Pancreas (tissue), 10 donors: ENCODE measurements at regions not wholly inside any gene's neighbourhood (a gene's known extent, or its start where the extent isn't known, plus 50 kb on each side); places are given as distances from the start of the nearest gene placed in this dataset.
A peak's percentile ranks its signal among the peaks of the same experiment; 100 is the strongest.

Source experiments
- ATAC-seq, 4 donors: fragments of 200-7000 bp; cut with Tn5 transposase; one replicate each; pipeline versions ENCODE4 v1.8.0 to v1.9.1; 2020; ENCODE audit warnings: mild to moderate bottlenecking in 4 of 4, moderate library complexity in 4 of 4
- DNase-seq, 6 donors: peaks; one replicate each; pipeline ENCODE4 v3.0.0-alpha.2; 2020
- FAIRE-seq: peaks from 2 replicates; lab custom pipeline; 2012; peaks lifted over from hg19 to GRCh38; lab: Jason Lieb, UNC
- H3K27ac ChIP-seq, 4 donors: fragments of 200-600 bp; sonication (generic); 1 replicate in 3 of 4; 2 replicates in 1 of 4; pipeline versions ENCODE4 v1.5.0 to v1.8.0; 2020
- H3K27me3 ChIP-seq, 4 donors: fragments of 200-600 bp; one replicate each; pipeline ENCODE4 v1.8.0; 2021
- H3K36me3 ChIP-seq, 3 donors: fragments of 200-600 bp; sonication (generic) in 1 of 3; one replicate each; pipeline versions ENCODE4 v1.5.0 to v1.8.0; 2020 to 2021
- H3K4me1 ChIP-seq, 3 donors: fragments of 200-600 bp; one replicate each; pipeline ENCODE4 v1.8.0; 2021
- H3K4me3 ChIP-seq, 4 donors: fragments of 200-600 bp; sonication (generic) in 2 of 4; one replicate each; pipeline versions ENCODE4 v1.5.0 to v1.8.0; 2020 to 2021
- H3K9me3 ChIP-seq, 4 donors: fragments of 200-600 bp; one replicate each; pipeline ENCODE4 v1.8.0; 2021
- WGBS, 2 donors: extraction: QIAGEN DNeasy Blood & Tissue Kit; methylation state at CpG; one replicate each; pipeline ENCODE4 v1.1.7; 2013; 5-methylcytosine and 5-hydroxymethylcytosine counted together
- intact Hi-C, 3 donors: fragments of 100-400 bp; cut with DNase I; formaldehyde crosslinking; loops; one replicate each; pipeline versions ENCODE4 v1.11.1 to v1.14.2; 2022
- TF ChIP-seq, protein P1 (sequence below), 4 donors: fragments of 200-600 bp; sonication (generic) in 3 of 4; IDR thresholded peaks; one replicate each; pipeline versions ENCODE4 v1.5.0 to v1.8.0; 2021; ENCODE audit warnings: antibody characterized with exemption in 4 of 4
- donor health status: healthy with polysubstance abuse.
- donor health status: DM: no; HTN: no; CAD: no; lungs with moderate emphysema.
- donor health status: DM: no; HTN: no; CAD: no.
- donor health status: control.
- donor health status: control.
- donor health status: Bipolar disorder and iron deficiency.
- donor health status: DM: yes; HTN: yes; CAD: no.
- donor health status: DM: no; HTN: no; CAD: no.
- donor health status: DM: no; HTN: no; CAD: no.
- donor health status: DM: yes; HTN: yes; CAD: no.

DNA sequence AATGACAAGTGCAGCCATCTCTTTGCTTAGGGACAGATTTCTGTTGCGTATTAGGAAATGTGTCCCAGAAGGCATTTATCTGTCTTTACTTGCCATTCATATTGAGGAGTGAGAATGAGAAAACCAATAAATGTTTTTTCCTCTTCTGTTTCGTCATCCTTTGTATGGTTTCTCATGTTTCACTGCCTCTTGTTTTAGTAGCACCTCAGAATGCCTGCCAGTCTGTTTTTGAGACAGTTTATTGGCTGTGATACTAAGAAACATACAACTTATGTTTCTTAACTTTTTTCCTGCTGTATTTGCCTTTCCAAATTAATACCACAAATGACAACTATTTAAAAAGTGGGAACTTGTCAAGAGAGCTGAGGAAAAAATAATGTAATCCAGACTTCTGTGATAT, 390.2 kb upstream of the GOLIM4 start:
- Histone ChIP-seq H3K27ac (no peak overlapping the region), H3K36me3 (no peaks in the 10 kb centered on the region), H3K9me3 (no peaks in the 10 kb centered on the region), H3K27me3 (no peaks in the 10 kb centered on the region), H3K4me1 (no peaks in the 10 kb centered on the region), H3K4me3 (no peak overlapping the region)
- ATAC-seq (no peak), DNase-seq (no peak), FAIRE-seq (no peak)
- TF ChIP-seq, protein P1, sequence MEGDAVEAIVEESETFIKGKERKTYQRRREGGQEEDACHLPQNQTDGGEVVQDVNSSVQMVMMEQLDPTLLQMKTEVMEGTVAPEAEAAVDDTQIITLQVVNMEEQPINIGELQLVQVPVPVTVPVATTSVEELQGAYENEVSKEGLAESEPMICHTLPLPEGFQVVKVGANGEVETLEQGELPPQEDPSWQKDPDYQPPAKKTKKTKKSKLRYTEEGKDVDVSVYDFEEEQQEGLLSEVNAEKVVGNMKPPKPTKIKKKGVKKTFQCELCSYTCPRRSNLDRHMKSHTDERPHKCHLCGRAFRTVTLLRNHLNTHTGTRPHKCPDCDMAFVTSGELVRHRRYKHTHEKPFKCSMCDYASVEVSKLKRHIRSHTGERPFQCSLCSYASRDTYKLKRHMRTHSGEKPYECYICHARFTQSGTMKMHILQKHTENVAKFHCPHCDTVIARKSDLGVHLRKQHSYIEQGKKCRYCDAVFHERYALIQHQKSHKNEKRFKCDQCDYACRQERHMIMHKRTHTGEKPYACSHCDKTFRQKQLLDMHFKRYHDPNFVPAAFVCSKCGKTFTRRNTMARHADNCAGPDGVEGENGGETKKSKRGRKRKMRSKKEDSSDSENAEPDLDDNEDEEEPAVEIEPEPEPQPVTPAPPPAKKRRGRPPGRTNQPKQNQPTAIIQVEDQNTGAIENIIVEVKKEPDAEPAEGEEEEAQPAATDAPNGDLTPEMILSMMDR (IDR thresholded peaks at IDR 0.05), result no peak
- intact Hi-C loops, result no loop called here
- WGBS, 2 donors, result 65 to 82% methylated on average over 2 of the region's 2 CpGs

DNA sequence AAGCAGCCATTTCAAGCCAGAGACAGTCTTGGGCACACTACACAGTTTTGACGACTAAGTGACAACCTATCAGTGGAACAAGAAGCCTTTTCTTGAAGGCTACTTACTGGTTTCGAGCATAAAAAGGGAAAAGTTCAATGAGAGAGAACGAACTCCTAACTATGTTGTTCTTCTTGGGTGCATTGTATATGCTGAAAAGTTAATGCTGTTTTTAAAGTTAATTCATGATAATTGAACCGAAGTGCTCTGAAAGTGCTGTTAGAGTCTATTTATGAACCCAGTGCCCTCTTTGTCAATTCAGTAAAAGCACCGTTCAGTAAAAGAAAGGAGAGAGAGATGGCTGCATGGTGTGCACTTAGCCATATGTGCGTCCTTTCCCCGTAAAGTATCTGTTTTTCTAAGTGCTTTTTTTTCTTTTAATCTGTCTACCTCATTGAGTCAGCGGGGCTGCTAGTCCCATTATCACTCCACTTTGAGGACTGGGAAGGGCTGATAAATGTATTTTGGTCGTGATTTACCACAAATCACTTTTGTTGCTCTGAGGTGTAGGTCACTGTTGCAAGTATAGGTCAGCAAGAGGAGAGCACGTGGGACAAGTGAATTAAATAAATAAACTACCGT, 380.7 kb upstream of the GOLIM4 start:
- FAIRE-seq (no peak), ATAC-seq (peak in 1 of 4 donors; percentile 35), DNase-seq (no peak)
- H3K36me3 ChIP-seq, result no peaks in the 10 kb centered on the region
- TF ChIP-seq, protein P1 (IDR thresholded peaks at IDR 0.05), result no peak
- no peaks in the 10 kb centered on the region for H3K27me3 ChIP-seq
- H3K27ac ChIP-seq, result no peak overlapping the region
- H3K9me3 ChIP-seq, result no peaks in the 10 kb centered on the region
- WGBS, 2 donors, result 59 to 65% methylated on average over 11 of the region's 11 CpGs
- no peaks in the 10 kb centered on the region for H3K4me1 ChIP-seq
- no peak overlapping the region for H3K4me3 ChIP-seq
- intact Hi-C loops, result no loop called here

DNA sequence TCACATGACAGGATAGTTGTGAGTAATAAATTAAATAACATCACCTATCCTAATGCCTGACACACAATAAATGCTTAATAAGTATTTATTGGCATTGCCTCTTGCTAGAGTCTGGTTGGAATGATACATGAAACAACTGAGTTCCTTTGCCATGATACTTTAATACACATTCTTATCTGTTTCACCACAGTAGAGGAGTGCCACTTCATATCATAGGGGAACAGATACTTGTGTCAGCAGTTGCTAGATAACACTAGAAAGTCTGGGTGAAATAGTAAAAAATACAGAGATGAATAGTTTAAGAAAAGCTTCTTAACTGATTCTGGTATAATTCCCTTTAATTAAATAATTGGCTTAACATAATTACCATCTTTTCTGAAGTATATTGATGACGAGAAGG, 380.0 kb upstream of the GOLIM4 start:
- no peak for ATAC-seq
- intact Hi-C loops, result no loop called here
- H3K36me3 ChIP-seq, result no peaks in the 10 kb centered on the region
- H3K4me3 ChIP-seq, result no peak overlapping the region
- TF ChIP-seq, protein P1 (IDR thresholded peaks at IDR 0.05), result no peak
- H3K27me3 ChIP-seq, result no peaks in the 10 kb centered on the region
- H3K9me3 ChIP-seq, result no peaks in the 10 kb centered on the region
- no peak for FAIRE-seq
- no peaks in the 10 kb centered on the region for H3K4me1 ChIP-seq
- WGBS, 2 donors, result 64 to 97% methylated on average over 1 of the region's 1 CpG
- no peak overlapping the region for H3K27ac ChIP-seq
- DNase-seq, result no peak

DNA sequence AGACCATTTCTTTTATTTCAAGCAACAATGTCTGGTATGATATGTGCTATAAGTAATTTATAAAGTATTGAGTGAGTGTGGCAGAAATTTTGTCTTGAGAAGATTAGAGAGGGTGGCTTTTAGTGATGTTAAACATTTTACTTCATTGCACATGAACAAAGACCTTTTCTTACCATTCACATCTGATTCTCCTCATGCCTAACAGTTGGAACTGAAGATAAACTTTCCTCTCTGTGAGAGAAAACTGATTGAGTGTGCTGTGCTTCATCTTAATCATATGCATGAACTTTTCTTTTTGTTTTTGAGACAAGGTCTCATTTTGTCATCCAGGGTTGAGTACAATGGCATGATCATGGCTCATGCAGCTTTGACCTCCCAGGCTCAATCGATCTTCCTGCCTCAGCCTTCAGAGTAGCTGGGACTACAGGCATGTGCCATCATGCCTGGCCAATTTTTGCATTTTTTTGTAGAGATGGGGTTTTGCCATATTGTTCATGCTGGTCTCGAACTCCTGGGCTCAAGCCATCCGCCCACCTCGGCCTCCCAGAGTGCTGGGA, 377.7 kb upstream of the GOLIM4 start:
- FAIRE-seq, result no peak
- WGBS, 2 donors, result 72 to 91% methylated on average over 4 of the region's 4 CpGs
- no peak for ATAC-seq
- intact Hi-C loops, result no loop called here
- TF ChIP-seq, protein P1 (IDR thresholded peaks at IDR 0.05), result no peak
- Histone ChIP-seq H3K4me1 (no peaks in the 10 kb centered on the region), H3K9me3 (no peaks in the 10 kb centered on the region), H3K27me3 (no peaks in the 10 kb centered on the region), H3K27ac (no peak overlapping the region), H3K4me3 (no peak overlapping the region), H3K36me3 (no peaks in the 10 kb centered on the region)
- no peak for DNase-seq

DNA sequence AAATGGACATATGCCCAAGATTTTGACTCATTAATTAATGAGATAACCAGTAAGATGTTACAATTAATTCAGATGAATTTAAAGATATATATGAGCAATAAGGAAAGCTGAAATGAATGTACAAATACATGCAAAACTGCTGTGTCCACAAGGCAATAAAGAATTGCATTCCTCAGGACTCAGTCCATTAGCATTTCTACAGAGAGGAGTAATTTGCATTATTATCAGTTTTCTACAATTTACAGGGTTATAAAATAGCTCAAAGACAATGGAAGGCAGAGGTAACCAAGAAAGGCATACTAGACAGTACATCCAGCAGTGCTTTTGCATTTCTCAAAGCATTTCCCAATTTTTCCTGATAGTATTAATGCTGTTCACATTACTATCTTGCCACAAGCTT, 377.1 kb upstream of the GOLIM4 start:
- TF ChIP-seq, protein P1 (IDR thresholded peaks at IDR 0.05), result no peak
- Histone ChIP-seq H3K27me3 (no peaks in the 10 kb centered on the region), H3K4me1 (no peaks in the 10 kb centered on the region), H3K9me3 (no peaks in the 10 kb centered on the region), H3K27ac (no peak overlapping the region), H3K36me3 (no peaks in the 10 kb centered on the region), H3K4me3 (no peak overlapping the region)
- FAIRE-seq, result no peak
- no peak for ATAC-seq
- intact Hi-C loops, result no loop called here
- DNase-seq, result no peak
